Colonic mucosa (tissue), 4 donors: ENCODE measurements at regions not wholly inside any gene's neighbourhood (a gene's known extent, or its start where the extent isn't known, plus 50 kb on each side); places are given as distances from the start of the nearest gene placed in this dataset.

Experiments used
- DNase-seq: peaks from one replicate; pipeline ENCODE4 v3.0.0-alpha.2; 2020
- H3K27ac ChIP-seq: fragments of 200-600 bp; one replicate; pipeline ENCODE4 v1.8.0; 2021
- H3K27me3 ChIP-seq: fragments of 200-600 bp; one replicate; pipeline ENCODE4 v1.8.0; 2021
- H3K36me3 ChIP-seq: fragments of 200-600 bp; one replicate; pipeline ENCODE4 v1.8.0; 2021
- H3K4me1 ChIP-seq: fragments of 200-600 bp; one replicate; pipeline ENCODE4 v1.8.0; 2021; ENCODE audit warnings: mild to moderate bottlenecking
- H3K4me3 ChIP-seq: fragments of 200-600 bp; one replicate; pipeline ENCODE4 v1.8.0; 2021
- H3K9ac ChIP-seq, 2 donors: one replicate each; pipeline ENCODE4 v1.7.0; 2013; ENCODE audit warnings: control low read depth in 2 of 2, low read depth in 2 of 2, low read length in 2 of 2
- H3K9me3 ChIP-seq: fragments of 200-600 bp; one replicate; pipeline ENCODE4 v1.8.0; 2021
- intact Hi-C: fragments of 100-400 bp; cut with DNase I; formaldehyde crosslinking; loops from one replicate; pipeline ENCODE4 v1.14.1; 2022
- TF ChIP-seq, protein P1 (sequence below): fragments of 200-600 bp; IDR thresholded peaks from one replicate; pipeline ENCODE4 v1.8.0; 2022; ENCODE audit warnings: antibody characterized with exemption, mild to moderate bottlenecking
- donor health status: healthy.
- donor health status: DM: no; HTN: no; CAD: no.
- donor health status: DM: no; HTN: no; CAD: no.

DNA sequence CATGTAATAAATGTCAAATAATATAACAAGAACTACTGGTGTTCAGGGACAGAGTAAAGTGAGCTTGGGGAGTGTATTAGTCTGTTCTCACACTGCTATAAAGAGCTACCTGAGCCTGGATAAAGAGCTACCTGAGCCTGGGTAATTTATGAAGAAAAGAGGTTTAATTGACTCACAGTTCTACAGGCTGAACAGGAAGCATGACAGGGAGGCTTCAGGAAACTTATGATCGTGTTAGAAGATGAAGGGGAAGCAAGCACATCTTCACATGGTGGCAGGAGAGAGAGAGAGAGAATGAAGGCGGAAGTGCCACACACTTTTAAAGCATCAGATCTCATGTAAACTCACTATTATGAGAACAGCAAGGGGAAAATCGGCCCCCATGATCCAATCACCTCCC is 205.9 kb downstream of the CTH start:
- Histone ChIP-seq H3K4me1 (no peaks in the 10 kb centered on the region), H3K36me3 (no peaks in the 10 kb centered on the region), H3K27ac (no peak overlapping the region), H3K9ac (no peak overlapping the region), H3K27me3 (no peaks in the 10 kb centered on the region), H3K9me3 (no peaks in the 10 kb centered on the region), H3K4me3 (no peak overlapping the region)
- no peak for DNase-seq
- intact Hi-C loops = no loop called here
- TF ChIP-seq, protein P1, sequence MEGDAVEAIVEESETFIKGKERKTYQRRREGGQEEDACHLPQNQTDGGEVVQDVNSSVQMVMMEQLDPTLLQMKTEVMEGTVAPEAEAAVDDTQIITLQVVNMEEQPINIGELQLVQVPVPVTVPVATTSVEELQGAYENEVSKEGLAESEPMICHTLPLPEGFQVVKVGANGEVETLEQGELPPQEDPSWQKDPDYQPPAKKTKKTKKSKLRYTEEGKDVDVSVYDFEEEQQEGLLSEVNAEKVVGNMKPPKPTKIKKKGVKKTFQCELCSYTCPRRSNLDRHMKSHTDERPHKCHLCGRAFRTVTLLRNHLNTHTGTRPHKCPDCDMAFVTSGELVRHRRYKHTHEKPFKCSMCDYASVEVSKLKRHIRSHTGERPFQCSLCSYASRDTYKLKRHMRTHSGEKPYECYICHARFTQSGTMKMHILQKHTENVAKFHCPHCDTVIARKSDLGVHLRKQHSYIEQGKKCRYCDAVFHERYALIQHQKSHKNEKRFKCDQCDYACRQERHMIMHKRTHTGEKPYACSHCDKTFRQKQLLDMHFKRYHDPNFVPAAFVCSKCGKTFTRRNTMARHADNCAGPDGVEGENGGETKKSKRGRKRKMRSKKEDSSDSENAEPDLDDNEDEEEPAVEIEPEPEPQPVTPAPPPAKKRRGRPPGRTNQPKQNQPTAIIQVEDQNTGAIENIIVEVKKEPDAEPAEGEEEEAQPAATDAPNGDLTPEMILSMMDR = no peak

DNA sequence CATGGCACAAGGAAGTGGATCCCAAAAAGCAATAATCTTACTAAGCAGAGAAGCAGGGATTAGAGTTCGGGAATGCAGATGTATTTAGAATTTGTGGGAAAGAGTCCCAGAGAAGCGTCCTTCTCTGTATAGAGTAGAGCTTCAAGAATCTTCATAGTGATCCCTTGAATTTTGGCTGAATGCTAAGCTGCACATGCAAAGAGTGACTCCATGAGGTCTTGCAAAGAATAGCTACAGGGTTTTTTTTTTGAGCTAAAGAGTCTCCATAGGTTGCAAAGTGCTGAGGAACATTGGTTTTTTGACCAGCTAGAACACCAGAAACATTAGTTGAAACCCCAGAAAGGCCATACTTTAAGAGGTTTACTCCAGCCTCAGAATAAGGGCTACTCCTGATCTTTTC is 206.7 kb downstream of the CTH start:
- DNase-seq = no peak
- H3K9me3 ChIP-seq = no peaks in the 10 kb centered on the region
- H3K36me3 ChIP-seq = no peaks in the 10 kb centered on the region
- TF ChIP-seq, protein P1 = no peak
- H3K4me3 ChIP-seq = no peak overlapping the region
- no peak overlapping the region for H3K9ac ChIP-seq
- H3K4me1 ChIP-seq = no peaks in the 10 kb centered on the region
- H3K27ac ChIP-seq = no peak overlapping the region
- intact Hi-C loops = no loop called here
- no peaks in the 10 kb centered on the region for H3K27me3 ChIP-seq

DNA sequence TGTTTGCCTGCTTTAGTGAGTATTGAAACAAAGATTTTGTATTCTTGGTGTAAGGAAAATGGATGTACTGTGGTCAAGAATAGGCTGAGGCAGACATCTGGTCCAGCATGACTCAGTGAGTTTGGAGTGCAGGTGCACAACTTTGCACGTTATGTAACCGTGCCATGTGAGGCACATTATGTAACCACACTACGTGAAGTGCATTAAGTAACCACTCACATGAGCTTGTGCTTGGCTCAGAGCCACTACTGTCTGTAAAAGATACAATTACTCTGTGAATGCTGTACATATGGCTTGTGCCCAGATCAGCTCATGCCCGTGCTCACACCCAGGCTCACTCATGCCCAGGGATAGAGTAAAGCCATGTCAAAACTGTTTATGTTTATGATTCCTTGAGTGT is 216.8 kb downstream of the CTH start:
- intact Hi-C loops = no loop called here
- no peaks in the 10 kb centered on the region for H3K9me3 ChIP-seq
- H3K4me1 ChIP-seq = no peaks in the 10 kb centered on the region
- H3K27ac ChIP-seq = no peak overlapping the region
- no peak for DNase-seq
- no peaks in the 10 kb centered on the region for H3K36me3 ChIP-seq
- no peak overlapping the region for H3K4me3 ChIP-seq
- no peaks in the 10 kb centered on the region for H3K27me3 ChIP-seq
- TF ChIP-seq, protein P1 = no peak
- no peak overlapping the region for H3K9ac ChIP-seq

DNA sequence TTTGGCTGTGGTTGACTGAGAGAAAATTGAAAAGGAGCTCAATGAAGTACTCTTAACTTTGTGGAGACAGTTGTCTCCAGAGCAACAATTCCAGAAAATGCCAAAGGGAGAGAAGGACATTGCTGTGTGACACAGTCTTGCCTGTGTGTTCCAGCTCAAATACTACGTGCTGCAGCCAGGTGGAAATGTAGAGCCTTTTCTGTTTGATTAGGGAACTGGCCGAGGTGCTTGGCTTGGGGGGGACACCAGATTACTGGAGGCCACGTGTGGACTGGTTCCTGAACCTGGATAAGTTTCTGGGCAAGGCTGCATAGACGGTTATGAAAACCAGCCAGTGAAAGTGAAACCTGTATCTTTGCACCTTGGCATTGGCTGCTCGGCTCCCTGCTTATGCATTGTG is 217.9 kb downstream of the CTH start:
- TF ChIP-seq, protein P1 = no peak
- Histone ChIP-seq H3K27ac (no peak overlapping the region), H3K27me3 (no peaks in the 10 kb centered on the region), H3K4me3 (no peak overlapping the region), H3K9me3 (no peaks in the 10 kb centered on the region), H3K4me1 (no peaks in the 10 kb centered on the region), H3K36me3 (no peaks in the 10 kb centered on the region), H3K9ac (no peak overlapping the region)
- no peak for DNase-seq
- intact Hi-C loops = no loop called here

DNA sequence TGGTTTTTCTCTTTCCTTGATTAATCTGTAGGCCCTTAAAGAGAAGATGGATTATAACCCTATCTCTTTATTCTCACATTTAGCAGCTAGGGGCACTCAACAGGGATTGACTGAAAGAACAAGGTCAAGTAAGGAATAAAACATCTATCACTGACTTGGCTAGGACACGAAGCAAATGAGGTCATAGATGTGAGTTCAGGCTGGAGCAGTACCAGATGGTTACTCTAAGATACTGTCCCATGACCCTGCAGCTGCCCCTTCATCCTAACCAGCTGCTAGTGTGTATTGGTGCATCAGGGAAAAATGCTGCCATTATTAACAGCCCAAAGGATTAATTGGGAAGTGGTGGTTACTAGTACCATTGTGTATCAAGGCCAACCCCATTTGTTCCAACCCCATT is 221.9 kb downstream of the CTH start:
- Histone ChIP-seq H3K9ac (no peak overlapping the region), H3K36me3 (no peaks in the 10 kb centered on the region), H3K9me3 (no peaks in the 10 kb centered on the region), H3K27ac (no peak overlapping the region), H3K27me3 (no peaks in the 10 kb centered on the region), H3K4me3 (no peak overlapping the region), H3K4me1 (no peaks in the 10 kb centered on the region)
- TF ChIP-seq, protein P1 = no peak
- no peak for DNase-seq
- intact Hi-C loops = no loop called here

DNA sequence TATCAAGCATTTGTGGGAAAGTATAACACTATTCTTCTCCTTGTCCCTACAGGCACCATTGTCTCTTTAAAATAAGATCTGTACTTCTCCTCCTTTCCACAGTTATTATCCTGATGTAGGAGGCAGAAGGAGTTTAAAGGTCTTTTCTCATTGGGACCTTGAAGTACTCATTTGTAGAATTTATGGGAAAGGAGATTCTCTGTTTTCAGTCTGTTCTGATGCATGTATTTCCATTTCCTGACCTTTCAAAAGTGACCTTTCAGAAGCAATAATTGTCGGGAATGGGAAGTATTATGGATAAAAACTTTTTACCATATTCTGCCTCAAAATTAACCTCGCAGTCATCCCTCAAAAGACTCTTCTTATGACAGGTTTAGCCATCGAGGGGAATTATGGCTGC is 224.8 kb downstream of the CTH start:
- Histone ChIP-seq H3K36me3 (no peaks in the 10 kb centered on the region), H3K4me1 (no peaks in the 10 kb centered on the region), H3K4me3 (no peak overlapping the region), H3K9me3 (no peaks in the 10 kb centered on the region), H3K27ac (no peak overlapping the region), H3K27me3 (no peaks in the 10 kb centered on the region), H3K9ac (no peak overlapping the region)
- TF ChIP-seq, protein P1 = no peak
- no peak for DNase-seq
- intact Hi-C loops = no loop called here
